ENCODE measurements at regions not wholly inside any gene's neighbourhood (a gene's known extent, or its start where the extent isn't known, plus 50 kb on each side); places are given as distances from the start of the nearest gene placed in this dataset.

- no peak for TF ChIP-seq POLR2AphosphoS5 (IDR thresholded peaks at IDR 0.05; ENCODE audit: low read depth, low read length)
- no peak for TF ChIP-seq SIN3A (IDR thresholded peaks at IDR 0.05; ENCODE audit: borderline replicate concordance, insufficient read depth, low read length)
- TF ChIP-seq TAF1 (IDR thresholded peaks at IDR 0.05; ENCODE audit: borderline replicate concordance, insufficient read depth, low read length) = no peak
- TF ChIP-seq, protein P1, sequence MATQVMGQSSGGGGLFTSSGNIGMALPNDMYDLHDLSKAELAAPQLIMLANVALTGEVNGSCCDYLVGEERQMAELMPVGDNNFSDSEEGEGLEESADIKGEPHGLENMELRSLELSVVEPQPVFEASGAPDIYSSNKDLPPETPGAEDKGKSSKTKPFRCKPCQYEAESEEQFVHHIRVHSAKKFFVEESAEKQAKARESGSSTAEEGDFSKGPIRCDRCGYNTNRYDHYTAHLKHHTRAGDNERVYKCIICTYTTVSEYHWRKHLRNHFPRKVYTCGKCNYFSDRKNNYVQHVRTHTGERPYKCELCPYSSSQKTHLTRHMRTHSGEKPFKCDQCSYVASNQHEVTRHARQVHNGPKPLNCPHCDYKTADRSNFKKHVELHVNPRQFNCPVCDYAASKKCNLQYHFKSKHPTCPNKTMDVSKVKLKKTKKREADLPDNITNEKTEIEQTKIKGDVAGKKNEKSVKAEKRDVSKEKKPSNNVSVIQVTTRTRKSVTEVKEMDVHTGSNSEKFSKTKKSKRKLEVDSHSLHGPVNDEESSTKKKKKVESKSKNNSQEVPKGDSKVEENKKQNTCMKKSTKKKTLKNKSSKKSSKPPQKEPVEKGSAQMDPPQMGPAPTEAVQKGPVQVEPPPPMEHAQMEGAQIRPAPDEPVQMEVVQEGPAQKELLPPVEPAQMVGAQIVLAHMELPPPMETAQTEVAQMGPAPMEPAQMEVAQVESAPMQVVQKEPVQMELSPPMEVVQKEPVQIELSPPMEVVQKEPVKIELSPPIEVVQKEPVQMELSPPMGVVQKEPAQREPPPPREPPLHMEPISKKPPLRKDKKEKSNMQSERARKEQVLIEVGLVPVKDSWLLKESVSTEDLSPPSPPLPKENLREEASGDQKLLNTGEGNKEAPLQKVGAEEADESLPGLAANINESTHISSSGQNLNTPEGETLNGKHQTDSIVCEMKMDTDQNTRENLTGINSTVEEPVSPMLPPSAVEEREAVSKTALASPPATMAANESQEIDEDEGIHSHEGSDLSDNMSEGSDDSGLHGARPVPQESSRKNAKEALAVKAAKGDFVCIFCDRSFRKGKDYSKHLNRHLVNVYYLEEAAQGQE (IDR thresholded peaks at IDR 0.05; ENCODE audit: insufficient read depth in 1 of 2, low read depth in 2 of 2, low read length in 2 of 2) = no peak
These were observed 133.0 kb downstream of the LCA5 start for GRCh38 chr6:79404261-79404660.

Data from PFSK-1 (cell line).